GM18861 (cell line): ENCODE measurements at regions not wholly inside any gene's neighbourhood (a gene's known extent, or its start where the extent isn't known, plus 50 kb on each side); places are given as distances from the start of the nearest gene placed in this dataset.
"Not testable (repeated sequence)": the region's sequence is repeated elsewhere in the genome, so short reads cannot be mapped to it uniquely, and the experiment has no call there.

Source experiments
- ATAC-seq: cut with Tn5 transposase; IDR thresholded peaks from one replicate; pipeline ENCODE4 v1.9.1; 2021; ENCODE audit not compliant: unreplicated experiment

GRCh38 chr7:96562458-96562857 is 147.2 kb downstream of the SEM1 start:
- no peak for ATAC-seq

- no peak for ATAC-seq
These were observed 147.8 kb downstream of the SEM1 start for GRCh38 chr7:96561892-96562291.

- no peak for ATAC-seq
These were observed 151.1 kb downstream of the SEM1 start for GRCh38 chr7:96558530-96558929.

- ATAC-seq = no peak
These were observed 151.6 kb downstream of the SEM1 start for GRCh38 chr7:96558093-96558492.

- ATAC-seq = not testable (repeated sequence)
These were observed 152.0 kb downstream of the SEM1 start for GRCh38 chr7:96557598-96557997.

GRCh38 chr7:96548664-96549063 is 161.0 kb downstream of the SEM1 start:
- ATAC-seq = no peak

GRCh38 chr7:96547371-96547811 is 162.3 kb downstream of the SEM1 start:
- ATAC-seq = no peak

- ATAC-seq = no peak
These were observed 163.2 kb downstream of the SEM1 start for GRCh38 chr7:96546426-96546825.

- ATAC-seq = no peak
These were observed 170.2 kb downstream of the SEM1 start for GRCh38 chr7:96539471-96539870.

- no peak for ATAC-seq
These were observed 171.0 kb downstream of the SEM1 start for GRCh38 chr7:96538632-96539031.

- ATAC-seq = no peak
These were observed 175.4 kb downstream of the SEM1 start for GRCh38 chr7:96534221-96534620.

- no peak for ATAC-seq
These were observed 177.2 kb downstream of the SEM1 start for GRCh38 chr7:96532428-96532935.

- no peak for ATAC-seq
These were observed 178.3 kb downstream of the SEM1 start for GRCh38 chr7:96531331-96531730.

- no peak for ATAC-seq
These were observed 178.9 kb downstream of the SEM1 start for GRCh38 chr7:96530786-96531185.

- ATAC-seq = no peak
These were observed 182.4 kb downstream of the SEM1 start for GRCh38 chr7:96527133-96527827.

- ATAC-seq = no peak
These were observed 183.2 kb downstream of the SEM1 start for GRCh38 chr7:96526496-96526895.

GRCh38 chr7:96521068-96521894 is 188.4 kb downstream of the SEM1 start:
- no peak for ATAC-seq

GRCh38 chr7:96508371-96508770 is 186.5 kb upstream of the SLC25A13 start:
- ATAC-seq = no peak

- no peak for ATAC-seq
These were observed 181.7 kb upstream of the SLC25A13 start for GRCh38 chr7:96503597-96503996.

- no peak for ATAC-seq
These were observed 179.4 kb upstream of the SLC25A13 start for GRCh38 chr7:96501318-96501717.

GRCh38 chr7:96499532-96499931 is 177.6 kb upstream of the SLC25A13 start:
- no peak for ATAC-seq

- no peak for ATAC-seq
These were observed 175.7 kb upstream of the SLC25A13 start for GRCh38 chr7:96497567-96497966.
